B cell (primary cell): ENCODE measurements at regions not wholly inside any gene's neighbourhood (a gene's known extent, or its start where the extent isn't known, plus 50 kb on each side); places are given as distances from the start of the nearest gene placed in this dataset.

Source experiments
- ATAC-seq: fragments of 200-7000 bp; cut with Tn5 transposase; one replicate; pipeline ENCODE4 v1.10.0; 2021; ENCODE audit warnings: low read depth, mild to moderate bottlenecking, moderate number of reproducible peaks, moderate library complexity
- CTCF ChIA-PET: fragments of 350-600 bp; sonication (Branson Sonifier 250); formaldehyde crosslinking; loops from one replicate; lab custom pipeline; 2021; ENCODE audit warnings: antibody characterized with exemption, inconsistent platforms; lab: Charles Lee
- POLR2A ChIA-PET: fragments of 350-600 bp; sonication (Branson Sonifier 250); formaldehyde crosslinking; loops from one replicate; lab custom pipeline; 2021; ENCODE audit warnings: antibody characterized with exemption; lab: Charles Lee
- DNase-seq: peaks from one replicate; pipeline ENCODE4 v3.0.0; 2013
- H2AFZ ChIP-seq: 2 replicates; pipeline ENCODE4 v1.6.1; 2012; ENCODE audit warnings: mild to moderate bottlenecking, low read depth, low read length; ENCODE audit not compliant: insufficient read depth, poor library complexity, severe bottlenecking
- H3K27ac ChIP-seq, 2 donors: 1 replicate in 1 of 2; 2 replicates in 1 of 2; pipeline ENCODE4 v1.5.1; 2012 to 2013; ENCODE audit warnings: low read length in 2 of 2, mild to moderate bottlenecking in 2 of 2, moderate library complexity in 1 of 2
- H3K27me3 ChIP-seq, 4 experiments: fragments of 200-600 bp in 1 of 4; sonication (generic) in 1 of 4; replicated peaks in 1 of 4; 1 replicate in 2 of 4; 2 replicates in 2 of 4; pipeline versions ENCODE4 v1.6.1 to v1.7.0; 2013 to 2016; ENCODE audit warnings: low read length in 3 of 4, mild to moderate bottlenecking in 2 of 4, mixed read lengths in 1 of 4, moderate library complexity in 1 of 4; ENCODE audit not compliant: insufficient read depth in 4 of 4, control insufficient read depth in 3 of 4; ENCODE audit errors: control extremely low read depth in 1 of 4
- H3K36me3 ChIP-seq, 2 experiments: replicated peaks in 1 of 2; 1 replicate in 1 of 2; 2 replicates in 1 of 2; pipeline versions ENCODE4 v1.6.1 to v1.7.1; 2013; ENCODE audit warnings: low read length in 1 of 2; ENCODE audit not compliant: insufficient read depth in 2 of 2, control insufficient read depth in 1 of 2; ENCODE audit errors: control extremely low read depth in 1 of 2, extremely low read depth in 1 of 2
- H3K4me1 ChIP-seq, 2 donors: fragments of 200-600 bp in 1 of 2; sonication (generic) in 1 of 2; 1 replicate in 1 of 2; 2 replicates in 1 of 2; pipeline versions ENCODE4 v1.5.1 to v1.6.1; 2013 to 2017; ENCODE audit warnings: low read length in 2 of 2; ENCODE audit not compliant: control insufficient read depth in 2 of 2, insufficient read depth in 2 of 2
- H3K4me2 ChIP-seq: replicated peaks from 2 replicates; pipeline ENCODE3; 2012; ENCODE audit warnings: mild to moderate bottlenecking, low read depth, low read length; ENCODE audit not compliant: poor library complexity, severe bottlenecking
- H3K4me3 ChIP-seq, 5 experiments: fragments of 200-600 bp in 1 of 5; sonication (generic) in 1 of 5; 1 replicate in 3 of 5; 2 replicates in 2 of 5; pipeline versions ENCODE4 v1.5.1 to v1.7.0; 2011 to 2016; ENCODE audit warnings: low read length in 4 of 5, mild to moderate bottlenecking in 4 of 5, low read depth in 2 of 5, control low read depth in 1 of 5, moderate library complexity in 1 of 5; ENCODE audit not compliant: insufficient read depth in 1 of 5; ENCODE audit errors: control extremely low read depth in 1 of 5, extremely low read depth in 1 of 5
- H3K79me2 ChIP-seq: fragments of 200-600 bp; sonication (generic); one replicate; pipeline ENCODE4 v1.6.0; 2016; ENCODE audit warnings: low read length; ENCODE audit not compliant: control insufficient read depth, insufficient read depth
- H3K9ac ChIP-seq: fragments of 200-600 bp; sonication (generic); 2 replicates; pipeline ENCODE4 v1.6.1; 2017; ENCODE audit warnings: mild to moderate bottlenecking, low read length, moderate library complexity
- H3K9me3 ChIP-seq, 3 donors: one replicate each; pipeline versions ENCODE4 v1.6.1 to v1.7.1; 2013; ENCODE audit warnings: low read length in 2 of 3; ENCODE audit not compliant: control insufficient read depth in 2 of 3, insufficient read depth in 1 of 3; ENCODE audit errors: control extremely low read depth in 1 of 3
- H4K20me1 ChIP-seq: 2 replicates; pipeline ENCODE4 v1.6.0; 2012; ENCODE audit warnings: mild to moderate bottlenecking, low read length; ENCODE audit not compliant: insufficient read depth, control insufficient read depth, poor library complexity, severe bottlenecking
- H3K27ac Mint-ChIP-seq: one replicate; pipeline ENCODE4 v1.8.0; 2021; ENCODE audit warnings: mixed read lengths
- H3K27me3 Mint-ChIP-seq: one replicate; pipeline ENCODE4 v1.8.0; 2021; ENCODE audit warnings: mixed read lengths
- H3K4me1 Mint-ChIP-seq: one replicate; pipeline ENCODE4 v1.8.0; 2021; ENCODE audit warnings: mixed read lengths
- H3K4me3 Mint-ChIP-seq: one replicate; pipeline ENCODE4 v1.8.0; 2021; ENCODE audit warnings: mixed read lengths
- H3K9me3 Mint-ChIP-seq: one replicate; pipeline ENCODE4 v1.8.0; 2022; ENCODE audit warnings: mixed read lengths; ENCODE audit not compliant: insufficient read depth
- EZH2 ChIP-seq: IDR thresholded peaks from 2 replicates; pipeline ENCODE4 v1.6.1; 2012; ENCODE audit warnings: borderline replicate concordance, low read depth, mild to moderate bottlenecking, moderate library complexity, low read length; ENCODE audit not compliant: insufficient read depth, poor library complexity, severe bottlenecking
- WGBS: methylation state at CpG from one replicate; pipeline ENCODE4 v1.1.5; 2013; ENCODE audit warnings: missing lambda C conversion rate; ENCODE audit not compliant: insufficient coverage; 5-methylcytosine and 5-hydroxymethylcytosine counted together
- intact Hi-C: fragments of 100-400 bp; cut with micrococcal nuclease; formaldehyde crosslinking; loops from one replicate; pipeline ENCODE4 v1.10.0; 2022
- TF ChIP-seq, protein P1 (sequence below): fragments of 200-600 bp; IDR thresholded peaks from one replicate; pipeline ENCODE4 v1.8.0; 2022; ENCODE audit warnings: antibody characterized with exemption, mild to moderate bottlenecking

DNA sequence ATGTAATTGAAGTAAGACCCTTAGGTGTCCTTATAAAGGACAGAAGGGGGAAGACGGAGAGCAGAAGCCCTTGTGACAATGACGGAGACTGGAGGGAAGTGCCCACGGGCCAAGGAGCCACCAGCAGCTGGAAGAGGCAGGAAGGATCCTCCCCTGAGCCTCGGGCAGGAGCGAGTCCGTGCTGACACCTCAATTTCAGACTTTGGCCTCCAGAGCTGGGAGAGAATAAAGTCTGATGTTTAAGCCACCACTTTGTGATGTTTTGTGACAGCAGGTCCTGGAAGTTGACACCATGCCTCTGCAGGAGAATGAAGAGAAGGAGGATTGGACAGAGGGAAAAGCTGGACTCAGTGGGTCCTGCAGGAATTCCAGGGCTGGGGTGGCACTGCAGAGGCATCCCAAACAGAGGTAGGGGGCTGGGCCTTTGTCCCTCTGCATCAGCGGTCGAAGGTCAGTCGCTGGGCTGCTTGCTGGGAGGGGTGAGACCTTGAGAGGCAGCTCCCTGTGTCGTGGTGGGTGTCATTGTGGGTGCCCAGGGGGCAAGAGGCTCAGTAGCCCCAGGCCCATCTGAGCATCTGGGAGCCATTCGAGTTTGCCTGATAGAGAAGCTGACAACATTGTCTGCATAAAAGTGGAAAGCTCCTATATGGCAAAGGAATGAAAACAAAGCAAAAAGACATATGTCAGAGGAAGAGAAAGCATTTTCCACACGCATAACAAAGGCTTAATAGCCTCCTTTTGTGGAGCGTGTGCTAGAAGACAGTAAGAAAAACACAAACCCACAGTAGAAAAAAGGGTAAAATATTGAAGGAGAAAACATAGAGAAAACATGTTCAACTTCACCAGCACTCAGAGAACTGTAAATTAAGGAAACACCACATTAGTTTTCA, 68.8 kb downstream of the RTL6 start:
- Mint-ChIP-seq H3K9me3 (no peaks in the 10 kb centered on the region), H3K27me3 (peaks cover 15% of the 10 kb centered on the region), H3K4me3 (no peak overlapping the region), H3K27ac (no peak overlapping the region), H3K4me1 (no peaks in the 10 kb centered on the region)
- H3K4me1 ChIP-seq, result no peaks in the 10 kb centered on the region
- H3K36me3 ChIP-seq, result no peaks in the 10 kb centered on the region
- intact Hi-C loops, result no loop called here
- H3K9ac ChIP-seq, result no peak overlapping the region
- POLR2A ChIA-PET, result no interaction called here
- 77% methylated on average over 11 of the region's 13 CpGs for WGBS
- no peaks in the 10 kb centered on the region for H3K27me3 ChIP-seq
- no peaks in the 10 kb centered on the region for H3K9me3 ChIP-seq
- no peak overlapping the region for H3K4me2 ChIP-seq
- H2AFZ ChIP-seq, result no peak overlapping the region
- no peaks in the 10 kb centered on the region for H4K20me1 ChIP-seq
- no peak for TF ChIP-seq EZH2
- TF ChIP-seq, protein P1, sequence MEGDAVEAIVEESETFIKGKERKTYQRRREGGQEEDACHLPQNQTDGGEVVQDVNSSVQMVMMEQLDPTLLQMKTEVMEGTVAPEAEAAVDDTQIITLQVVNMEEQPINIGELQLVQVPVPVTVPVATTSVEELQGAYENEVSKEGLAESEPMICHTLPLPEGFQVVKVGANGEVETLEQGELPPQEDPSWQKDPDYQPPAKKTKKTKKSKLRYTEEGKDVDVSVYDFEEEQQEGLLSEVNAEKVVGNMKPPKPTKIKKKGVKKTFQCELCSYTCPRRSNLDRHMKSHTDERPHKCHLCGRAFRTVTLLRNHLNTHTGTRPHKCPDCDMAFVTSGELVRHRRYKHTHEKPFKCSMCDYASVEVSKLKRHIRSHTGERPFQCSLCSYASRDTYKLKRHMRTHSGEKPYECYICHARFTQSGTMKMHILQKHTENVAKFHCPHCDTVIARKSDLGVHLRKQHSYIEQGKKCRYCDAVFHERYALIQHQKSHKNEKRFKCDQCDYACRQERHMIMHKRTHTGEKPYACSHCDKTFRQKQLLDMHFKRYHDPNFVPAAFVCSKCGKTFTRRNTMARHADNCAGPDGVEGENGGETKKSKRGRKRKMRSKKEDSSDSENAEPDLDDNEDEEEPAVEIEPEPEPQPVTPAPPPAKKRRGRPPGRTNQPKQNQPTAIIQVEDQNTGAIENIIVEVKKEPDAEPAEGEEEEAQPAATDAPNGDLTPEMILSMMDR, result no peak
- H3K4me3 ChIP-seq, result no peak overlapping the region
- ATAC-seq (no peak), DNase-seq (no peak)
- CTCF ChIA-PET, result no interaction called here
- H3K79me2 ChIP-seq, result no peaks in the 10 kb centered on the region
- no peak overlapping the region for H3K27ac ChIP-seq

DNA sequence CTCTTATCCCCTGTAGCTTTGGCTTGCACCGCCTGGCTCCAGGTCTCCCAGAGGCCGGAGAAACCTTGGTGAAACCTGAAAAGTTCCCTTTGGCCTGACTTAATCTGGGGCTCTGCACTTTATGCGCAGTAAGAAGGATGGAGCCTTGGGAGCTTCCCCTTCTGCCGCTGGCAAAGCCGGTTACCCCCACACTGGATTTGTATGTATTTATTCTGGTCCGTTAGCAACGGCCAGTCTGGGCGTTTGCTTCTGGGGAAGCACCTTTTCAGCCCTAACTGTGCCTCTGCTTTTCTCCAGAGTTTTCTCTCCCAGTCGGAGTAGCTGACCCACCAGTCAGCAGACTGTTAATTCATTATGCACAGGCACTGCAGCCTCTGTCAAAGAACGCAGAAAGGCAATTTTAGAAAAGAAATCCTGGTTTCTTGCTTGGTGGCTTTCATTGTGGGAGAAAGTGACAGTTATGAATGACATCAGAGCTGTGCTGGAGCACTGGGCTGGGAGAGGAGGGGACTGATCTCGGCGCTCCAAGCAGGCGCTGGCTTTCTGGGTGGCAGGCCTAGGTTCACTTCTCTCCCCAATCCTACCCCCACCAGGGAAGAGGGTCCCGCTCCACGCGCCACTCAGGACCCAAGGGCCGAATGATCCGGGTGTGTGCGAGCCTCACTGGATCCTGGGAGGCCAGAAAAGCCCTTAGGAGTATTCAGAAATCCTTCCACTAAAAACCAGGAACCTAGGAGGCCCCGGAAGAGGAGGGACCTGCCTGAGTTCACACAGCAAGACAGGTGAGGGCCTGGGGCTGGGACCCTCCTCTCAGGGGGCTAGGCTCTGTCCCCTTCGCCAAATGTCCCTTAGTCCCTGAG, 70.2 kb downstream of the RTL6 start:
- H3K27ac ChIP-seq, result no peak overlapping the region
- H2AFZ ChIP-seq, result no peak overlapping the region
- no peaks in the 10 kb centered on the region for H3K4me1 ChIP-seq
- Mint-ChIP-seq H3K4me3 (no peak overlapping the region), H3K4me1 (no peaks in the 10 kb centered on the region), H3K9me3 (no peaks in the 10 kb centered on the region), H3K27me3 (peaks cover 15% of the 10 kb centered on the region), H3K27ac (no peak overlapping the region)
- 90% methylated on average over 17 of the region's 21 CpGs for WGBS
- ChIA-PET CTCF (no interaction called here), POLR2A (no interaction called here)
- no peak overlapping the region for H3K4me2 ChIP-seq
- no peaks in the 10 kb centered on the region for H3K36me3 ChIP-seq
- H3K9me3 ChIP-seq, result peaks cover 0 to 4% (median 0%) of the 10 kb centered on the region in 3 donors
- peaks cover 0 to 5% (median 0%) of the 10 kb centered on the region in 4 experiments for H3K27me3 ChIP-seq
- no peaks in the 10 kb centered on the region for H3K79me2 ChIP-seq
- no peaks in the 10 kb centered on the region for H4K20me1 ChIP-seq
- no peak overlapping the region for H3K9ac ChIP-seq
- intact Hi-C loops, result no loop called here
- H3K4me3 ChIP-seq, result no peak overlapping the region
- no peak for ATAC-seq
- TF ChIP-seq, protein P1, result no peak
- no peak for TF ChIP-seq EZH2
- no peak for DNase-seq
